ENCODE measurements at regions not wholly inside any gene's neighbourhood (a gene's known extent, or its start where the extent isn't known, plus 50 kb on each side); places are given as distances from the start of the nearest gene placed in this dataset.
"Not testable (repeated sequence)": the region's sequence is repeated elsewhere in the genome, so short reads cannot be mapped to it uniquely, and the experiment has no call there.

DNA sequence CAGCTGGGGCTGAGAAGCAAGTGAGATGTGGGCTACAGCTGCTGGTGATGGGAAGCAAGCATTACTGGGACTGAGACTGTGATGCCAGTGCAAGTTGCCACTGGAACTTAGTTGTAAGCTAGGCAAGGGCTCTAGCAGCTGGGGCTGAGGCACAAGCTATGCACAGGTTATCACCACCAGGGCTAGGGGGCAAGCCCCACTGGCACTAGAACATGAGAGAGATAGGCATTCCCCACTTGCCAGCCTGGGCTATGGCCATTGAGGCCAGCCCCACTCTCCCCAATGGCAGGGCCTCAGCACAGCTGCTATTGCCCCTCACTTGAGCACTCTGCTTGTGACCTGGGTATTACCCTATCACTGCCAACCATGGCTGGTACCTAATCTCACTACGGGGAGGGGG lies 130.8 kb upstream of the SMIM31 start:
- WGBS, 2 donors, result 70 to 89% methylated on average over 1 of the region's 1 CpG
- H3K4me3 ChIP-seq (ENCODE audit: low read depth, poor library complexity, severe bottlenecking), result no peak overlapping the region
- no peak for TF ChIP-seq POLR2A (IDR thresholded peaks at IDR 0.05)
- TF ChIP-seq, protein P1, sequence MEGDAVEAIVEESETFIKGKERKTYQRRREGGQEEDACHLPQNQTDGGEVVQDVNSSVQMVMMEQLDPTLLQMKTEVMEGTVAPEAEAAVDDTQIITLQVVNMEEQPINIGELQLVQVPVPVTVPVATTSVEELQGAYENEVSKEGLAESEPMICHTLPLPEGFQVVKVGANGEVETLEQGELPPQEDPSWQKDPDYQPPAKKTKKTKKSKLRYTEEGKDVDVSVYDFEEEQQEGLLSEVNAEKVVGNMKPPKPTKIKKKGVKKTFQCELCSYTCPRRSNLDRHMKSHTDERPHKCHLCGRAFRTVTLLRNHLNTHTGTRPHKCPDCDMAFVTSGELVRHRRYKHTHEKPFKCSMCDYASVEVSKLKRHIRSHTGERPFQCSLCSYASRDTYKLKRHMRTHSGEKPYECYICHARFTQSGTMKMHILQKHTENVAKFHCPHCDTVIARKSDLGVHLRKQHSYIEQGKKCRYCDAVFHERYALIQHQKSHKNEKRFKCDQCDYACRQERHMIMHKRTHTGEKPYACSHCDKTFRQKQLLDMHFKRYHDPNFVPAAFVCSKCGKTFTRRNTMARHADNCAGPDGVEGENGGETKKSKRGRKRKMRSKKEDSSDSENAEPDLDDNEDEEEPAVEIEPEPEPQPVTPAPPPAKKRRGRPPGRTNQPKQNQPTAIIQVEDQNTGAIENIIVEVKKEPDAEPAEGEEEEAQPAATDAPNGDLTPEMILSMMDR (IDR thresholded peaks at IDR 0.05), result no peak
- intact Hi-C loops (cut with DNase I; ENCODE audit: low total_unique reads), result no loop called here
- DNase-seq (ENCODE audit: low spot score in 2 of 2), result no peak

DNA sequence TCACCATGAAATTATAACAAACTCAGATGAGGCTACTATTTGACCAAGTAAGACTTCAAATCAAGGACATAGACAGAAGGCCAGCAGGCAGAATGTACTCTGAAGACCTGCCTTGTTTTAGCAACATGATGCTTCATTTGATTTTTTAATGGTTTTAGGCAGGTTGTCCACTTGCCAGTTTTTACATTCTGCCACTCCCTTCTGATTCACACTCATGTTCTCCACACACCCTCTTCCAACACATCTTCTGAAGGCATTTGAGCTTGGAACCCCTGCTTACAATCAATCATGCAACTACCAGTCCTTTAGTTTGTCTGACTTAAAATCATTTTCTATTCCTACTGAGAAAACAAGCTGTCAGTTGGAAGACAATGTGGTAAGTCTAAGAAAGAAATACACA lies 114.9 kb upstream of the SMIM31 start:
- H3K4me3 ChIP-seq (ENCODE audit: low read depth, poor library complexity, severe bottlenecking), result no peak overlapping the region
- DNase-seq (ENCODE audit: low spot score in 2 of 2), result no peak
- TF ChIP-seq, protein P1 (IDR thresholded peaks at IDR 0.05), result no peak
- TF ChIP-seq POLR2A (IDR thresholded peaks at IDR 0.05), result no peak
- intact Hi-C loops (cut with DNase I; ENCODE audit: low total_unique reads), result no loop called here

DNA sequence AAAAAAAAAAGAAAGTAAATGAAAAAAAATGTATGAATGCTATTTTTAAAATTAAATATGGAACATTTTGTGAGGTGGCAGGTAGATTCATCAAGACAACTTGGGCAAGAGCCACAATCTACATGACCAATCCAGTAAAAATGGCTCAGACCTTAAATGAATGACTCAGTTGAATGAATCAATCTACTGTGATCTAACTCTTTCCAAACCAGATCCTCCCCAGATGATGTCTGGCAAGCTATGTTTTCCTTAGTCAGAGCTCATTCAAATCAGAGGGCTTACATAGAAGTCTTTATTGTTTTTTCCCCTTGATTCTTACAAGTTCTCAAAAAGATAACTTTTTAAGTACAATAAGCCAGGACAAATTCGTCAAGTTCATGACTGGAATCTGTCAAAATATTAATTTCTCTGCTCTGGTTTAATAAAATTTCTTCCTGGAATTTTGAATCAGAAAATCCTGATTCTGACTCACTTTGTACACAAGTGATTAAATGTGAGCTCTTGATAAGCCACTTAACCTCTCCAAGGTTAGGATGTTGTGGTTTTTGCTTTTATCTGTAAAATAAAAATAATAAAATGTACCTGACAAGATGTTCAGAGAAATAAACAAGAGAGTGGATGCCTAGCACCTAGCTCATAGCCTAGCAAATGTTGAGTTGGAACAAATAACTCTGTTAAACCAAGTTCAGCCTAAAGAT lies 105.6 kb upstream of the SMIM31 start:
- 32 to 50% methylated on average over 1 of the region's 1 CpG for WGBS, 2 donors
- TF ChIP-seq POLR2A (IDR thresholded peaks at IDR 0.05), result no peak
- TF ChIP-seq, protein P1 (IDR thresholded peaks at IDR 0.05), result no peak
- intact Hi-C loops (cut with DNase I; ENCODE audit: low total_unique reads), result no loop called here
- no peak for DNase-seq (ENCODE audit: low spot score in 2 of 2)
- H3K4me3 ChIP-seq (ENCODE audit: low read depth, poor library complexity, severe bottlenecking), result no peak overlapping the region

DNA sequence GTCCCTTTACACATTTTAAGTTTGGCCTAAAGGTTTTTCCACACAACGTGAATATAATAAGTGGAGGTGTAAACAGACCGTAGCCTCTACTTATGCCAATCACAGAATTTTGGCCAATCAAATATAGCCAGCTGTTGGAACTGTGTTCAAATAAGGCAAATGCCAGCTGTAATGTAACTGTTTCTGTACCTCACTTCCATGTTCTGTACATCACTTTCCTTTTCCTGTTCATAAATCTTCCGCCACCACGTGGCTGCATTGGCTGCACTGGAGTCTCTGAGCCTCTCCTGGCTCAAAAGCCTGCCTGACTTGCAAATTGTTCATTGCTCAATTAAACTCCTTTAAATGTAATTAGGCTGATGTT lies 105.1 kb upstream of the SMIM31 start:
- TF ChIP-seq, protein P1 (IDR thresholded peaks at IDR 0.05), result no peak
- no peak for TF ChIP-seq POLR2A (IDR thresholded peaks at IDR 0.05)

DNA sequence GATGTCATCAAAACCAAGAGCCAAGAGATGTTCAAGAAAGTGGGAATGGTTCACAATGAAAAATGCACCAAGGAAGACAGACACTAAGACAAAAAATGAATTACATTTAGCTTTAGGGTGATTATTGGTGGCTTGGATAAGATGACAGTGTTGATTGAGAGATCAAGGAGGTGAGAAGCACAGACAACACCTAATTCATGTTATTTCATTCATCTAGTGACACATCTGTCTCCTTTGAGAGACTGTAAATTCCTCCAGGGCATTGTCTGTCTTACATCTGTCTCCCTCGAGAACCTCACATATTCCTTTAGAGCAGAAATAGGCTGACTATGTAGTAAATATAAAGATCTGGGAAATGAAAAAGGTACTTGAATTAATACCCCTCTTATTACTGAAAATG lies 94.2 kb upstream of the SMIM31 start:
- no peak for DNase-seq (ENCODE audit: low spot score in 2 of 2)
- no peak overlapping the region for H3K4me3 ChIP-seq (ENCODE audit: low read depth, poor library complexity, severe bottlenecking)
- WGBS, 2 donors, result 26 to 34% methylated on average over 1 of the region's 1 CpG
- TF ChIP-seq, protein P1 (IDR thresholded peaks at IDR 0.05), result no peak
- TF ChIP-seq POLR2A (IDR thresholded peaks at IDR 0.05), result no peak
- intact Hi-C loops (cut with DNase I; ENCODE audit: low total_unique reads), result no loop called here

More for the DNA sequence above, 105.1 kb upstream of the SMIM31 start:
- intact Hi-C loops (cut with DNase I; ENCODE audit: low total_unique reads), result no loop called here
- 63 to 75% methylated on average over 4 of the region's 4 CpGs for WGBS, 2 donors
- H3K4me3 ChIP-seq (ENCODE audit: low read depth, poor library complexity, severe bottlenecking), result no peak overlapping the region
- no peak for DNase-seq (ENCODE audit: low spot score in 2 of 2)

DNA sequence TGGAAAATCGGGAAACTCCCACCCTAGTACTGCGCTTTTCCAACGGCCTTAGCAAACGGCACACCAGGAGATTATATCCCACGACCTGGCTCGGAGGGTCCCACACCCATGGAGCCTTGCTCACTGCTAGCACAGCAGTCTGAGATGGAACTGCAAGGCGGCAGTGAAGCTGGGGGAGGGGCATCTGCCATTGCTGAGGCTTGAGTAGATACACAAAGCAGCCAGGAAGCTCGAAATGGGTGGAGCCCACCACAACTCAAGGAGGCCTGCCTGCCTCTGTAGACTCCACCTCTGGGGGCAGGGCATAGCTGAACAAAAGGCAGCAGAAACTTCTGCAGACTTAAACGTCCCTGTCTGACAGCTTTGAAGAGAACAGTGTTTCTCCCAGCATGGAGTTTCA lies 77.8 kb upstream of the SMIM31 start:
- DNase-seq (ENCODE audit: low spot score in 2 of 2); intact Hi-C loops (cut with DNase I; ENCODE audit: low total_unique reads): not testable (repeated sequence)
- WGBS, 2 donors, result 83 to 86% methylated on average over 9 of the region's 9 CpGs

More for the DNA sequence above, 77.8 kb upstream of the SMIM31 start:
- not testable (repeated sequence) for H3K4me3 ChIP-seq (ENCODE audit: low read depth, poor library complexity, severe bottlenecking)
